GM13977 (cell line): ENCODE measurements at regions not wholly inside any gene's neighbourhood (a gene's known extent, or its start where the extent isn't known, plus 50 kb on each side); places are given as distances from the start of the nearest gene placed in this dataset.
"Not testable (repeated sequence)": the region's sequence is repeated elsewhere in the genome, so short reads cannot be mapped to it uniquely, and the experiment has no call there.

ENCODE experiments used
- DNase-seq: peaks from one replicate; pipeline ENCODE4 v3.0.0; 2012; ENCODE audit warnings: low spot score
- CTCF ChIP-seq: IDR thresholded peaks from 2 replicates; pipeline ENCODE4 v1.5.1; 2012; ENCODE audit warnings: mild to moderate bottlenecking, control low read depth; ENCODE audit not compliant: insufficient read depth; ENCODE audit errors: extremely low read depth, missing control alignments
- in situ Hi-C: fragments of 300-500 bp; cut with MboI; formaldehyde crosslinking; loops from one replicate; pipeline ENCODE4 v1.12.0; 2022; ENCODE audit warnings: low sequenced_read_pairs, low pct_unique_long_range_greater_than_20kb, mixed read lengths, inconsistent platforms; ENCODE audit not compliant: unreplicated experiment

- DNase-seq, result no peak
- TF ChIP-seq CTCF, result no peak
- in situ Hi-C loops, result no loop called here
Measured at GRCh38 chr2:8346208-8346607, 335.6 kb upstream of the ID2 start.

DNA sequence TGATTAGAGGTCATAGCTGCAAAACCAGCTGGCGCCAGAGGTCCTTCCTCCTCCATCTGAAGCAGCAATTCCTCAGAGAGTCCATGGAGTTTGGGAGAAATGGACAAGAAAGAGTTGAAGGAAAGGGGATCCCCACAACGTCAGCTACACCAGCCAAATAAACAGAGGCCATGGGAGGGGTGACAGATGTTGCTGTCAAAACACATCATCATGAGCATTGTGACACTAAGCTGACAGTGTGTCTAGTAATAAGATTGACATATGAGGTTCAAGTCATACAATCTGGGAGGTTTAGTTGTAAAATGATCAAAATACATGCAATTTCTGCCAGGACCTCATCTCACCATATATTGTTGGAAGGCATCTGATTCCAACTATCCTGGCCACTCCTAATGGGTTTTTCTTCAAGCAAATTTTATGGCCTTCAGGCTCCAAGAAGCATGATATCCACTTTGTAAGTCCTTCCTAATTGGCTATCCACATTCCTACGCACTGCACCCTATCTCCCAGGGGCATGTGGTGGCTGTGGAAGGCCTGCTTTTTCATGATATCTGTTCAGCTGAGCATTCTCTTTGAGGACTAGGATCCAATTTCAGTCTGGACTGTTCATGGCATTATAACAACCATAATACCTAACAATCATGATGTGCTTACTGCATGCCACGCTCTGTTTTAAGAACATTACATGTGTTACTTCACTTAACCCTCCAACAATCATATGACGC, 335.0 kb upstream of the ID2 start:
- TF ChIP-seq CTCF, result no peak
- in situ Hi-C loops, result no loop called here
- DNase-seq, result no peak

GRCh38 chr2:8348911-8349310, 332.9 kb upstream of the ID2 start:
- DNase-seq, in situ Hi-C loops: not testable (repeated sequence)

DNA sequence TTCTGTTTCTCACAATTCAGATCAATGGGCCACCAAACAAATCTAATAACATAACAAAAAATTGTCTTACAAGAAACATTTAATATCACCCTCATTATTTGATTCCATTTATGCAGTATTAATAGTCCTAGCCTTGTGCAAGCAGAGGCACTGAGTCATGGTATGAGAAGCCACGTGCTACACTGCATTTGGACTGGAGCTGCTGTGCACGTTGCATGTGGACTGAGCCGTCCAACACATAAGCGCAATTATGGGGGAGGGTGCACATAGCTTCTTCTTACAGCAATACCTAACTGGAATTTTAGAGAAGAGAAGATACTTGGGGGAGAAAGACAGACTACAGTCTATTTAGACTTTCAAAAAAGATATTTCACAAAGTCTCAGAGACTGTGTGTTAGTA, 329.6 kb upstream of the ID2 start:
- no peak for TF ChIP-seq CTCF
- no peak for DNase-seq
- in situ Hi-C loops, result no loop called here

DNA sequence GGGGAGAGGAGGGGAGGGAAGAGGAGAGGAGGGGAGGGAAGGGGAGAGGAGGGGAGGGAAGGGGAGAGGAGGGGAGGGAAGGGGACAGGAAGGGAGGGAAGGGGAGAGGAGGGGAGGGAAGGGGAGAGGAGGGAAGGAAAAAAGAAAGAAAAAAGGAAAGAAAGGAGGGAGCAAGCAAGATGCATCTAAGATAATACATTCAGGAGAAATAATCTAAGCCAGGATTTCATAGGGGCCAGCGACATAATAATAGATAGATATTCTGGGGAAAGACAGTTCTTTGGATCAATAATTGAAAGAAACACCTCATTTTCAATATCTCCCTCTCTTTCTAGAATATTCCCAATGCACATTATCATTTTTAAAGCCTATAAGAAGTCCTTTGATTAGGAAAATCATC, 328.9 kb upstream of the ID2 start:
- no peak for DNase-seq
- in situ Hi-C loops, result no loop called here
- TF ChIP-seq CTCF, result no peak

DNA sequence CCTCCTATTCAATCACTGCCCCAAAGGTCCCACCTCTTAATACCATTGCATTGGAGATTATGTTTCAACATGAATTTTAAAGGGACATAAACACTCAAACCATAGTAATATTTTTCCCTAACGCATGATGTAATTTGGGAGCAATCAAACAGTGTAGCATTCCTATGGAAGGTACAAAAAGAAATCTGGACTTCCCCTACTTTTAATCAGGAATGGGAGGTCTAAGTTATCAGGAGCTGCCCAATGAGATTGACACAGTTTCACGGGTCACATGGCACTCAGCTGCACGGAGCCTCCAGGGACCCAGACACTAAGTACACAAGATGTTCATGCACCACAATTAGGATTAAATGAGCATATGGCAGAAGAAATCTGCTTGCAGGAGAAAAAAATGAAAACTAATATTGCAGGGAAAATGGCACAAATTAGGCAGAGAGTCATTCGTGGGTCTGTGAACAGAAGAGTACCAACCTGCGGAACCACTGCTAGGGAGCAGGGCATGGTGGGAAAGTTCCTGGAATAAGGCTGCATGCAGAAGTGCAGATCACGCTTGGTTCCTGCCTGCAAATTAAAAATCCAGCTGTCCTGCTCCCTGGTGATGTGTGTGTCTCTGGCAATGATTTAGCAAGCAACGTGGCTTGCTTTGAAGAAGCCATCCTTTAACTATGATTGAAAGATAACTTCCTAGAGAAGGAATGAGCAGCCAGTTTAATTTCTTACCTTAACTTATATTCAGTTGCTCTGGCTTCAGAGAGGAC, 326.6 kb upstream of the ID2 start:
- no peak for TF ChIP-seq CTCF
- no peak for DNase-seq

More for the DNA sequence above, 326.6 kb upstream of the ID2 start:
- in situ Hi-C loops, result no loop called here
